HG02884 (cell line): ENCODE measurements at regions not wholly inside any gene's neighbourhood (a gene's known extent, or its start where the extent isn't known, plus 50 kb on each side); places are given as distances from the start of the nearest gene placed in this dataset.

Experiments
- ATAC-seq: cut with Tn5 transposase; IDR thresholded peaks from one replicate; pipeline ENCODE4 v1.9.1; 2021; ENCODE audit warnings: mild to moderate bottlenecking, moderate library complexity; ENCODE audit not compliant: unreplicated experiment

DNA sequence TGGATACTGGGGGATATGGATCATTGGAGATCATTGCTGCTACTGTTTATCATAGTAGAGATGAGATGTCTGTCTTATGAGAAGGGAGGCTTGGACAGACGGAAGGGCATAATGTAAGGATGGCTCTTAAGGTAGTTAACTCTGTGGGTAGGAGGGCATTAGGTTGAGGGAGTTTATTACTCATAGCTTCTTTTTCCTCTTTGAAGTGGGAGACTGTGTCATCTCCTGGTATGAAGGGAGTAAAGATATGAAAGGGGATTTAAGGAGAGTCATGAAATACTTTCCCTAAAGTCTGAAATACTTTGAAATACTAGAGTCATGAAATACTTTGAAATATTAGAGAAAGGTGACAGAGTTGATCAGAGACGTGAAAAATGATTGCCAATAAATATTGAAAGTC lies 255.5 kb upstream of the PITX2 start:
- ATAC-seq = no peak

DNA sequence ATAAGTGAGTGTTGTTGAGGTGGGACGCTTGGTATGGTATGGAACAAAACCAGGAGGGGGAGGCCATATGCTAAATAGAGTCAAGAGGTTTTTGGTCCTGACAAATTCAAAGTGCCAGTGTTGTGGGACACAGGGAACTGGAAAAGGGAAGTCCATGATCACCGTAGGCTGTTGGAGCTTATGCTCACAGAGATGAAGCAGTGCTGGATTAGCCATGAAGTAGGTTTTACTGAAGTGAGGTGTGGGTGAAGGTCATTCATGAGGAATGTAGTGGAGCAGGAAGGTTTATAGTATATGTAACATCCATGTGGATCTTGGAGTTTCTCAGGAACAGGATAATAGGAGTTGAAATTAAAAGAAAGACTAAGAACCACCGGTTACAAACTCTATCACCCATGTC lies 256.1 kb upstream of the PITX2 start:
- no peak for ATAC-seq

DNA sequence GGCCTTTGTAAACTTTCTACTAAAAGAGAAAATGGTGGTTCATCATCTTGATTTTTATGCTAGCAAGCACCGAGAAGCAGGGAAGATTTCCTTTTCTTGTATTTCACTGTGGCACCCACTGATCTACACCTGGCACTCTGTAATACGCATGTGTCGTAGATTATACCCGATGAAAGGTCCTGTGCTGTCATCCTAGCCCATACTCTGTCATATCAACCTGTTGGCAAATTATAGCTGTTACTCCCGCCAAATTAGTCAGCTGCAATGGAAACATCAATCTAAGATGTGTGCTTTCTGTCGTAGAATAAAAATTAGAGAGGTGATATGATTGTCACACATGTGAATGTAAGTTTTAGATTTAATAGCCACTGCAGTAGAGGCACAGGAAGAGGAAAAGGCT lies 263.4 kb upstream of the PITX2 start:
- no peak for ATAC-seq

DNA sequence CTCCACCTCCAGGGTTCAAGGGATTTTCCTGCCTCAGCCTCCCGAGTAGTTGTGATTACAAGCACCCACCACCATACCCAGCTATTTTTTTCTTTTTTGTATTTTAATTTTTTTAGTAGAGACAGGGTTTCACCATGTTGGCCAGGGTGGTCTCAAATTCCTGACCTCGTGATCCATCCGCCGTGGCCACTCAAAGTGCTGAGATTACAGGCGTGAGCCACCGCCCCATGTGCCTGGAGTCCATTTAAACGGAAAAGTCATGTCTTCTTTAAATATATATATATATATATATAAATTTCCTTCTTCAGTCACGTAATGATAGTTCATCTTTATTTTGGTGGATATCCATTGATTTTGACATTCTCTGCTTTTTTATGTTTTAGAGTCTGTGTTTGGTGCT lies 264.0 kb upstream of the PITX2 start:
- ATAC-seq = no peak

DNA sequence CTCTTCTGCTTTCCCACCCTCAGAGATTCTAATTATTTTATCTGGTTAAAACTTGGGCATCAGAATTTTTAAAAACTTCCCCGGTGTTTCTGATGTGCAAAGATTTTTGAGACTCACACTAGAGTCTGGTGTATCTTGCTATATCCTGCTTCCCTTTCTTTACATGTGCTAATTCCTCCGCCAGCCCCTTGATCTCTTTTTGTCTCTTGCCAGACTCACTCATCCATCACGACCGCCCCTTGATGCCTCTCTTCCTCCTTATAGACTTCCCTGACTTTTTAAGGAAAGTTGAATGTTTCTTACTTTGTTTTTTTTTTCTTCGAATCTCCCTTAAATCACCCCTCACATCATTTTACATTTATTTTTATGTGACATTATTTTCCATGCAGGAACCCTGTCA lies 274.9 kb upstream of the PITX2 start:
- ATAC-seq = no peak

DNA sequence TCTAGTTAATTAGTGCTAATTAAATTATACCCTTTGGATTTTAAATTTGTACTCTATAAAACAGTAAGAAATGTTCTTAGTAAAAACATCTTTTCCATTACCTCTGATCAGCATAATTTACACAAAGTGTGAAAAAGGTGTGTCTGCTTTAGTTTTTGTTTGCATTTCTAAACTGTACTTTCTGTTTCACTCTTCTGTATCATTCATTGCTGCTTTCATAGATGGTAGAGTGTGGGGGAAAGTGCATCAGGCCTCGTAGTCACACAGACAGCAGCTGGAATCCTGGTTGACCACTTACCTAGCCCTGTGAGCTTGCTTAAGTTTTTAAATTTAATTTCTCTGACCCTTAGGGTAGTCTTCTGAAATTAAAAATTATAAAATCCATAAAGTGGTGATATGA lies 275.4 kb upstream of the PITX2 start:
- ATAC-seq = peak; percentile 52

DNA sequence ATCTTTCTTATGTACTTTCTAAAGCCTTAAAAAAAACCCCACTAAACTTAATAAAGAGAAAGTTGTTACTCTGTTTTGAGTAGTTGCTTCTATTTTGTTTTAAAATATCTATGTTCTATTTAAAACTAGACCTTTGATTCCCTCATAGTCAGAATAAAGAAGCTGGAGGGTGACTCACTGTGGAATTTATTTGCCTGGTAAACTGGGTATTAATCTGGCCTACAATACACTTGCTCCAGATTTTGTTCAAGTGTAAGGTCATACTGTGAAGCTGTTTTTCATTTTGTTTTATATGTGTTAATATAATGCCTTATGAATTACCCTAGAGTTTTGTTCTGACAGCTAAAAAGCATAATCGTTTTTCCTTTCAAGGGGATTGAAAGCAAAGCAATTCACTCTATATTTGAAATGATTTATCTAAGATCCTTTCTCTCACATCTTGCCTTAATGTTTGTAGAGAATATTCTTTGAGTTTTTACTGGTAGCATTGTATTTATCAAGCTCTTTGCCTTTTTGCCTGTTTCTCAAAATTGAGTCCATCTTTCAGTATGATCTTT lies 277.4 kb upstream of the PITX2 start:
- no peak for ATAC-seq

DNA sequence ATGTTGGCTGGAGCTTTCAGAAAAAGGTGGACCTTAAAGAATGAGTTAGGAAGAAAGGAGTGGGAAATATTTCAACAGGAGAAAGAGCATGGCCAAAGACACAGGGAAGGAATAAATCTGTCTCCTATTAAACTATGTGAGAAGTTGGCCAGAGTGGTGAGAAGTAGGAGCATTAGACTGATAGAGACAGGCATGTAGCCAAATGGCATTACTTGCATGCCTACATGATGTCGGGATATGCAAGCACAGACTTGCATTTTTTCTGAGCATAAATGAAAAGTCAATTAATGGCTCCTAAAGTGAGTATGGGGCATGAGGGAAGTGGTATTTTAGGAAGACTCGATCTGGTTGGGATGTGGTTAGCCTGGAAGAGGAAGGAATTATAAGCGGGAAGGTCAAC lies 279.6 kb upstream of the PITX2 start:
- ATAC-seq = no peak

DNA sequence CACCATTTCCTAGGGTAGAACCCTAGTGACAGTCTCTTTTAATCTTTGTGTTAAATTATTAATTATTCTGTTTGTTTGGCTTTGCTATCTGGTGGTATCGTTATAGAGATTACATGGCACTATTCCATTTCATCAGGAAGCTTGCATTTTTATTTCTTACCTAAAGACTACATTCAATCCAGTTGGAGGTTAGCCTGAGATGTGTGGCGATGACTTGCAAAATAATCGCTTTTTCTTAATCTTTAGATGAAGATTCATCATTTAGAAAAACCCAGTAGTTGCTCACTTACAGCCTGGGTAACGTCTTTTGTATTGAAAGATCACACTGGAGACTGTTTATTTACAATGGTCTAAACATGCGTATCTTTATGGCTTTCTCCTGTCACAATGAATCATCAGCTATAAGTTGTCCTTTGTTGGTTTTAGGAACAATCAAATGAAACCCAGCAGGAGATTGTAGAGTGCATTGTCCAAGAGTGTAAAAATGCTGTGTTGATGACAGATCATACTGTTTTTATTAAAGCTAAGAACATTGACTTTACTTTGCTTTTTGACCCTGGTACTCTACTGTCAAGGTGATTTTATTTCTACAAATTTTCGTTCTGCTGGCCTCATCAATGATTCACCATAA lies 281.7 kb upstream of the PITX2 start:
- ATAC-seq = no peak

DNA sequence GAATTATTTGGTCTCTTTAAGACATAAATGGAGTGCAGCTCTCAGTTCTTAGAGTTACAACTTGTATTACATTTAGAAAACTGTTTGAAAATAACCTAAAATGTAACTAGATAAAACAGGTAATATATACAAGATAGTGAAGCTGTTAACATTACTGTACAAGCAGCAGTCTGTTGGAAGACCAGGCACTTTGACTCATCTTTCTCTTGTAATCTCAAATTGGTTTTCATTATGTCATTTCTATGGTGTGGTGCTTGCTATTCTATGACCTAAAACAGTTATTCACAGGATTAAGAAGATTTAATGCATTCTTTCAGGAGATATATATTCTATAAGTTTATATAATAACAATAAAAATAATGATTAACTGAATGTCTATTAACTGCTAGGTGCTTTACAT lies 282.5 kb upstream of the PITX2 start:
- ATAC-seq = no peak

DNA sequence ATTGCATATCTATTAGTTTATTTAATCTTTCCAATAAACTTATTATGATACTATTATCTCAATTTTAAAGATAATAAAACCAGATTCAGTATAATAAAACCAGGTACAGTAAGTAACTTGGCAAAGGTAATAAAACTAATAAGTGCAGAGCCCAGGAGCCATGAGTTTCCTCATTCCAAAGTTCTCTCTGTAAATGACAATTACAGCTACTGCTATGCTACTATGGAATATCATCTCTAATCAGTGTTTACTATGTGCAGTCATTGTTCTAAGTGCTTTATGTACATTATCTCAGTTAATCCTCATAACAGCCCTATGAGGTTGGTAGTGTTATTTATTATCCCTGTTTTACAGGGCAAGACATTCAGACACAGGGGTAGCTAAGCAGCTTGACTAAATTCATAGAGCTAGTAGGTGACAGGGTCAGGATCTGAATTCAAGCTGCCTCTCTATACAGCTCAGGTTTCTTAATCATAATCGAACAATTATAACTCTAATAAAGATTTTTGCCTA lies 285.0 kb upstream of the PITX2 start:
- ATAC-seq = no peak

DNA sequence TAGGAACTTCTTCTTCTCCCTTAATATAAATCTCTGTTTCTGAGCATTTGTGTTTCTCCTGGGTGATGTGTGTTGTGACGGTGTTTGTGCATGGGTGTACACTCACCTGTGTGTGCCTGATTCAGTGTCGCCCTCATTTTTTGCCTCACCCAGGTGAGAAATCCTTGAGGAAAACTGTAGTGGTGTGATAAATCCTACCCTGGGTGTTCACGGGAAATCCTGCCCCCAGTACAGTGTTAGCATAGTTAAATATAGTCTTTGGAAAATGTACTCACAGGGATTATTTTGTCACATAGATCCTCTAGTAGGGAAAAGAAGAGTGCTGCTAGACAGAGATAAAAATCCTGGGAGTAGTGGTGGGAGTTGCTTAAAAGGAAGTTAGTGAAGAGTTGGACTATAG lies 291.9 kb upstream of the PITX2 start:
- ATAC-seq = no peak

DNA sequence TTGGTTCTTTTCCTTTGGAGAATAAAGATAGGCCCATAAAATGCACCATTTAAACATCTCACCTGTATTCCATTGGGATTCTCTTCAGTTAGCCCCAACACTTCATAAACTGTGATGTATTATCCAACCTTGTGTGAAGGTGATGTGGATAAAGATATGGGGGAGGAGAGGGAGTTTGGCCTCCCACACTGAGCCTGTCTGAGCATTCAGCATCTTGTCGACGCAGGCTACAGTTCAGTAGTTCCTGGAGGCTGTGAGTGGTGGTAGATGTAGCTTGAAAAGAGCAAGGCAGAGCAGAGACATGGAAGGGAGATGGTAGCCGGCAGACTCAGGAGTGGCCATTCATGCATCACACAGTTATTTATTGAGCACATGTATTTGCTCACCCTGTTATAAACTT lies 292.4 kb upstream of the PITX2 start:
- no peak for ATAC-seq

DNA sequence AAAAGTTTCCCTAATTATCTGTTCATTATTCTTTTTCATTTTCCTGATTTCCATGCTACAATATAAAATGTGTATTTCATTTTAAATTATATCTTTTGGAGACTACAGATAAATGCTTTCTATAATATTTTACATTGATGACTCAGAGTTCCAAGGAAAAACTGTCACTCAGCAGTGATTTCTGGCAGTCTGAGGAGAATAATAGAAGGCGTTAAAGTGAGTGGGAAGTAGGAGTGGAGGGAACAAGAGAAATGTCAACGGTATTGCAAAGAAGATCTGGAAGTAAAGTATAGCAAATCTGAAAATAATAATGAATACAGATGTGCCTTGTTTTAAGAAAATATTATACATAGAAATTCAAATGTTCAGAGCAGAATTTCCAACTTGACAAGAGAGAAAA lies 293.6 kb upstream of the PITX2 start:
- ATAC-seq = no peak

DNA sequence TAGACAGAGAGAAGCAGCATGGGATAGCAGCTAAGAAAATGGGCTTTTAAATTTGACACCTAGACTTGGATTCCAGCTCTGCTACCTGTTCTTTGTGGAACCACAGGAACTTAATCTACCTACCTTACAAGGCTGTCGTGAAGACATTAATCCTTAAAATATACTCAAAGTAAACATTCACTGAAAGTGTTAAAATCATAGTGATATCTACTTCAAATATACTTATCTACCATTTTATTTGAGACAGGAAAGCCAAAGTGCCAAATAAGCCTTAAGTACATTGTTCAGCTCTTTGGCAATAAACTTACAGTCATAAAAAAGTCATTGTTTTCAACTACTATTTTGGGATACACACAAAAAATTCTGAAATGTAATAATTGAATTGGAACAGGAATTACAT lies 295.0 kb upstream of the PITX2 start:
- no peak for ATAC-seq

DNA sequence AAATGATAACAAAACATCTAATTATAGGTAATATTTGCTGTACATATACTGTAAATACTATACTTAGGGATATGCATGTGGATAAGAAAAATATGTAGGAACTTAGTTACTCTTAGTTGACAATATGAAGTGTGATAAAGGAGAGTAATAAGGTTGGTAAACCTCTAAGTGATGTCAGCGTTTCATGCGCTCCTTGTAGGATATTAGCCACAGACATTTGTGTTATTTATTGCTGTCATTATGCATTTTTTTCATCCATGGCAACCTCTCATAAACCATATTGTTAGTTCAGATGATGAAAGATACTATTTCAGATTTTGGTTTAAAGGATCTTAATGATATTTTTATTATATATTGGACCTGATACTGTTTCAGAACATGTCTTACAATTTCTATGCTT lies 298.1 kb upstream of the PITX2 start:
- ATAC-seq = no peak

DNA sequence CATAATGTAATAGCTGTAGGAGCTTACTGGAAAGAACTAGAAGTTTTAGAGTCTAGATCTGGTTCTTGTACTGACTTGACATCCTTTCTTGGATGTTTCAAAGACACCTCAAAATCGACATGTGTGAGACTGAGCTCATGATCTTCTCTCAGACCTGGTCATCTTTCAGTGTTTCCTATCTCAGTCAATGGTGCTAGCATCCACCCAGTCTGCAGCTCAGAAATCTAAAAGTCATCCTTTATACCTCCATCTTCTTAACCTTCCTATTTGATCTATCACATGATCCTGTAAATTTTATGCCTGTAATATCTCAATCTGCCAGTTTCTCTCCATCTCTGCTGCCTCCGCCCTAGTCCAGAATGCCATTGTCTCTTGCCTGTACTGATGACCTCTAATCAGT lies 301.9 kb upstream of the PITX2 start:
- no peak for ATAC-seq

DNA sequence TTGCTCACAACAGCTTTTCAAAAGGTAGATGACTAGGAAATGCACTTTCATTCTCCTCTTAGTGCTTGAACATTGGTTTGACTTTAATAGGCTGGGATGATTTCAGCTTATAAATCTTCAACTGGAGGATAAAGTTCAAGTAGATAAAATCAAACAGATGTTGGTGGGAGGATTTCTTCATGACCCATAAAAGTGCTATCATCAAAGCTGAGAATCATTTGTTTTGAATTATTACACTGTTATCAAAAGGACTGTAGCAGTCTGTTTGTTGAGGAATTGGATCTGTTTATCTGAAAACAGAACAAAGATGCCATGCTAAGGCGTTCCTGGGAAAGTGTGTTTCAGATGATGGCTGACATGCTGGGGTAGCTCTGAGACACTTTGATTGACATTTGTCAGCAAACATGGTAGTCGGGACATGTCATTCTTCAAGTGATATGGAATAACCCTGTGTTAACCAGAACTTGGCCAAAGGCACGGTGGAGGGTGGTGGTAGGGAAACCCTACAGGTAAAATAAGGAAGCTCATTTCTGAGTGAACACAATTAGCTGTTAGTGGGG lies 304.0 kb upstream of the PITX2 start:
- ATAC-seq = no peak

DNA sequence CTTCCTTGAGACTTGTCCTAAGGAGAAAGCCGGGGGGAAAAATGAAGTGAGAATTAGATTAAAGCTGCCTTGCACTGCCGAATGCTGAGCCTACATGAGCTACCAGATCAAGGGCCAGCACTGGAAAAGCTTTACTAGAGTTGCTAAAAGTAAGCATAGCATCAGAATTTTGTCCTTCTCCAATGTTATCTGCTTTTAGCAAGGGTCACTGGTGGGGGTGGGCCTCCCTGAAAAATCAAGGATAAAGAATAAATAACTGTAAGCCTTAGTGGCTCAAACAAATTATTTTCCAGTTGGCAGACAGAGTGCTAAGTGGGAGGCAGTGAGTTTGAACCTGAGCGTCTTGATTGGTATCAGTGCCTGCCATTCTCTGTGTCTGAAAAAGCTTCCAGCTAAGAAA lies 310.5 kb upstream of the PITX2 start:
- no peak for ATAC-seq

DNA sequence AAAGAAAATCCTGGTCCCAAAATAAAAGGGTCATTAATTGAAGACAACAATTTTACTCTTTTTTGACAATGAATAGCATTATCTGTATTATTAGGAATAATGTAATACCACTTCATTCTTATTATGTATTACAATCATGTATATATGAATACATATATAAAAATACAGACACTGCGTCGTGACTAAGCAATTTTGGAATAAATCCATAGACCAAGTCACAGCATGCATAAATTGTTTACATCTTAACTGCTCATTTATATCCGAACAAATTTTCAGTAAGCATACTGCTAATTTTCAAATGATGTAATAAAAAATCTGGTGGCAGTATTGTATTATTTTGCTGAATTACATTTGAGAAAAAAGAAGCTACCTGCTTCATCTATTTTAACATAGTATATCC lies 321.6 kb upstream of the PITX2 start:
- no peak for ATAC-seq

DNA sequence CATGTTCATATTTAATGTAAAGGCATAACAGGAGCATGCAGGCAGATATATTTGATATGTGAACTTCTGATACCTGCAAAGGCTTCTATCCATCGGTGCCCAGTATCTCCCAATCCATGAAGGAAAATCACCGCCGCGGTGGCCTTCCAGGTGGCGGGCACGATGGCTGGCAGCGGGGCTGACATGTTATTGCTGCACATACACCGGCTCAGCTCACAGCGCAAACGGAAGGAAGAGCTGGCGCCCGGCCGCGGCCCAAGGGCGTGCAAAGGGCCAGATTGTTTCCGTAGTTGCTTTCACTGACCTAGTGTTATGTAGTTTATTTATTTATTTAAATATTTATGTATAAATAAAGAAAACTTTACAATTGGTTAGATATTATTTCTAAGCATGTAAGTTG lies 322.7 kb upstream of the PITX2 start:
- ATAC-seq = no peak

DNA sequence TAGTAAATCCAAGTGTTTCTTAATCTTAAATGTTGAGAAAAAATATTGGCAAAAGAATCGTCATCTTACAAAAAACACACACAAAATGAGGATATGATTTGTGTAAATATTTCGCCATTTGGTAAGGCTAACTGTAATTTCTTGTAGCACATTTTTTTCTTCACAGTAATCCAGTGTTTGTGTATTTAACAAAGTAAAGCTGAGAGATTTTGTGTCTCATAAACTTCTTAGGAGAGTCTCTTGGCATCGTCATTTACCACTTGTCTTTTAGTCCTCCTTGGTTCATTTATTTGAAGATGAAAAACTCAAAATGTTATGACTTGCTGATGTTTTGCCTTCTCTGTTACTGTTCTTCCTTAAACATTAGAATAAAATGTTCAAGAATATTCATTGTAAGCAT lies 326.7 kb upstream of the PITX2 start:
- ATAC-seq = no peak

DNA sequence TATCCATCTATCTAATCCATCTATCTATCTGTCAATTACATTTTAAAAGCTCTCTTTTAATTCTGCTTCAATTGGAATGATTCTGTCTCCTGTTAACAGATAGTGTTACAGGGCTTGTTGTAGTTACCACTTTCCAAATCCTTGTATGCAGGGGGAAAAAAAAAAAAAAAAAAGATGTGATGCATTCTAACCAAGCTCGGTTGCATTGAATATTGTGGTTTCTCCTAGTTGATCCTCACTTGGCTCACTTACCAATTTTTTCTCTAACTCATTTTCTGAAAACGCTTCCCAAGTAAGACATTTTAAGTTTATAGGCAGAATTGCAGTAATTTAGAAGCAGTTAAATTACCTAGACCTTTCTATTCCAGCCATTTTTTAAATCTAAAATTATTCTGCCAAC lies 327.9 kb upstream of the PITX2 start:
- no peak for ATAC-seq
